GM18951 (cell line): ENCODE measurements at regions not wholly inside any gene's neighbourhood (a gene's known extent, or its start where the extent isn't known, plus 50 kb on each side); places are given as distances from the start of the nearest gene placed in this dataset.

ENCODE experiments used
- POLR2A ChIP-seq: IDR thresholded peaks from 4 replicates; pipeline ENCODE4 v1.6.1; 2011; ENCODE audit warnings: mild to moderate bottlenecking; ENCODE audit not compliant: insufficient read length, insufficient read depth; ENCODE audit errors: extremely low read depth
- in situ Hi-C: fragments of 300-500 bp; cut with MboI; formaldehyde crosslinking; loops from one replicate; pipeline ENCODE4 v1.12.0; 2022; ENCODE audit warnings: low sequenced_read_pairs, mixed read lengths, inconsistent platforms; ENCODE audit not compliant: unreplicated experiment

DNA sequence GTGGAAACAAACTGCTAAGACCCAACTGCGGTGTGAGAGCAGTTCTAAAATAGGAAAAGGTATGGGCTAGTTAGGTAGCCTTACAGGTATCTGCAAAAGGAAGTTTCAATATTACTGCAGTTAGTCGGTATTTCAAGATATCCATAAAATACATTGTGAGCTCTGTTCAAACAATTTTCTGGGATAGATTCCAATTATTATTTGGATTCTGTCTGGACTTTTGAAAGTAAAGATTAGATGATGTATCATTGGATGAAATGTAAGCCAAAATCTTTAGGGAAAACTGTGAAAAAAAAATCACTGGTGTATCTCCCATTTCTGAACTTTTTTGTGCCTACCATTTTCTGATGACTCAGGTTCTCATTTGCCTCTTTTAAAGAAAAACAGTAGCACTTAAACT is 621.6 kb downstream of the CCER1 start:
- in situ Hi-C loops = no loop called here

DNA sequence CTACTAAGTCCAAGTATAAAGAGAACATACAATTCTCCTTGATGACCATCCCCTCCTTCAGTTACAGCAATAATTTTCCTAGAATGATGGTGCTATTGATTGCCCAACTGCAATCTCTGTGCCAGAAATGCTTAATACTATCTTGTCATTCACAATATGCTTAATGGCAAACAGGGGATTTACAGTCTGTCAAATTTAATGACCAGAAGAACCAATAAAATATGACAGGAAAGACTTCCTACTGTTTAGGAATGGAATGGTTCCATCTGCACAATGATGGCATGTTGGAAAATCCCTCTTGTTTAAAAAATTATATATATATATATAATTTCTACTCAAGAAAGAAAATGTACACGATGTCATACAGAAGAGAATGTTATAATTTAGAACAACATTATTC is 623.2 kb downstream of the CCER1 start:
- in situ Hi-C loops = no loop called here
- no peak for TF ChIP-seq POLR2A

More for the DNA sequence above, 621.6 kb downstream of the CCER1 start:
- no peak for TF ChIP-seq POLR2A

DNA sequence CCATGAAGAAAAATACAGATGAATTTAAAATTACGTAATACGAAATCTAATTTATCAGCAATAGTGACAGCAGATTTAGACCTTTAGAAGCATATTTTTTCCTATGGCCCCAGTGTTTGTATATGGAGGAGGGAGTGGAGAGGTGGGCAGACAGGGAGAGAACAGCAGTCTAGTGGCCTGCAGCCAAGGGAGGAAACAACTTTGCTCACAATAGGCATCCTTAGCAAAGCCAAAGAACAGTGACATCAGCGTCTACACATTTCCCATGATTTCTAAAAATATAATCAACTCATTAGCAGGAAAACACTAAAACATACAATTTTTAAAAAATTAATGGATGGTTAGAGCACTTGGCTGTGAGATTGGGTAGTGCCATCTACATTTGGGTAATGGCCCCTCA is 622.6 kb upstream of the ATP2B1 start:
- in situ Hi-C loops = no loop called here
- TF ChIP-seq POLR2A = no peak

DNA sequence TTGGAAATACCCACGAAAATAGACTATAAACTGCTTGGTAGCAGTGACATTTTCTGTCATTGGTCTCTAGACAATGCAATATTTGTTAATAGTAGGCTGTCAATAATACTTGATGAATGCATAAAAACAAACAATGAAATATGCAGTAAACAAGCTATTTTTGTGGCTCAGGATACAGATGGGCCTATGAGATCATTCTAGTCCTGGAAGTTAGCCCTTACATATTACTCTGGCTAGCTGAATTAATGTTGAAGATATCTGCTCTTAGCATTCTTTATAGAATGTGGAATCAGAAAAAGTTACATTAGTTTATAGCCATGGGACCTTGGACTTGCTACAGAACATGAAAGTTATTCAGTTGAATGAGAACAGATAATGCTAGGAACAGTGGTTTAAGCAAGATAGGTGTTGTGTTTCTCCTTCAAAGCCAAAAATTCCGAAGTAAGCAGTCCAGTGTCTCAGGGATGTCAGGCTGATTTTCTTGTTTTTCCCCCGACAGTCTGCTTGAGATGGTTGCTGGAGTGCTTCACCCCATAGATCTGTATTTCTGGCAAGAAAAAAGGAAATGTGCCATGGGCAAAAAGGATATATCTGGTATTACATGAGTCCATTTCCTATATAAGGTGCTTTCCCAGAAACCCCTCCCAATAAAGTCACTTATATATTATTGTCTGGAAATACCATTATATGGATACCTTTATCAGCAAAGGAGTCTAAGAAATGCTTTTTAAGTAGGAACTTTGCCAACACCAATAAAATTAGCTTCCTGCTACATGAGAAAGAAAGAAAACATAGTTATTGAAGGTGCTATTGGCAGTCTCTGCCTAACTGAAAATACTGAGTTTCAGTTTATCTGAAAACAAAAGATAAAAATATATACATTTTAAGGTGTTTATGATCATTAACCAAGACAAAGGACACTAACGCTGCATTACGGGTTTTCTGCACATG is 619.4 kb upstream of the ATP2B1 start:
- in situ Hi-C loops = no loop called here
- TF ChIP-seq POLR2A = no peak

DNA sequence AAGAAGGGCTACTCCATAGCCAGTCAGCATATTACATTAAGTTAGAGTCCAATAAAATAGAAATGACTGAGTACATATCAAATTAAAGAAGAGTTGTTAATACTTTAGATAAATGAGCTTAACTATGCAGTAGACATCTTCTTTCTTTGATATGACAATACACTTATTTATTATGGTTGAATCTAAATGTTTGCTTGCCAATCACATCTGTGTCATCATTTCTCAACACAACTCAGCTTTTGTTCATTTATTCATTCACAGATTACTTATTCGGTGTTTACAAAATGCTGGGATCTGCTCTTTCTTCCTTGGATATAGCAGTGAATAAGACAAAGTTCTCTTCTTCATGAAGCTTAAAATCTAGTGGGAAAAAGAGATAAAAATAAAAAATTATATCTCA is 614.6 kb upstream of the ATP2B1 start:
- no peak for TF ChIP-seq POLR2A
- in situ Hi-C loops = no loop called here

DNA sequence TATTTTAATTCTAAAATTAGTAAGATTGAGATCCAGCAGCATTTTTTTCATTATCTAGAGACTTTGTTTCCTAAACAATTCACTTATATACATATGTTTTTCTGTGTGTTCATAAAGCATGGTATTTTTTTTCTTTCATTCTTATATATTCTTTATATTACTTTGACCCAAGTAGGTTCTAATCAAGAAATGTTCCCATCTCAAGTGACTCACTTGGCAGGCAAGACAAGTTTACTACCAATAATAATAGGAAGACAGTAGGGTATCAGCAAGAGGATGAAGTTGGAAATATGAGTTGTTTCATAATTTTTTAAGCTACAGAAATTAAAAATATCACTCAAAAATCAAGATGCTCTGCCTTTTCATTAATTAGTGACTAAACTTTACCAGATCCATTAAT is 613.4 kb upstream of the ATP2B1 start:
- TF ChIP-seq POLR2A = no peak
- in situ Hi-C loops = no loop called here

DNA sequence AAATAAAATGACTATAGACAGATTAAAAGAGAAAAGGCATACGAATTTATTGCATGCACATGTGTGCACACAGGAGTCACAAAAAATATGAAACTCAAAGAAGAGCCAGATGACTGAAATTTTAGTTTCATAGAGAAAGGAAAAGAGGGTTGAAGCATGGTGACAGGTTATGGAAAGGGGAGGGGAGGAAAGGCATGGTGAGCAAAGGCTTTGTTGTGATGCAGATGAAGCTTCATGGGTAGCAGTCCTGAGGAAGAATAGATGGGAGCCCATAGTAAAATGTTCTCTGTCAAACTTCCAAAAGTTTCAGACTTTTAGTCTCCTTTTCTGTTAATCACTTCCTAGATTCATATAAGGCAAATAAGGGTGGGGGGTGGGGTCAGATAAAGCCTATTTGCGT is 612.7 kb upstream of the ATP2B1 start:
- TF ChIP-seq POLR2A = no peak
- in situ Hi-C loops = no loop called here

DNA sequence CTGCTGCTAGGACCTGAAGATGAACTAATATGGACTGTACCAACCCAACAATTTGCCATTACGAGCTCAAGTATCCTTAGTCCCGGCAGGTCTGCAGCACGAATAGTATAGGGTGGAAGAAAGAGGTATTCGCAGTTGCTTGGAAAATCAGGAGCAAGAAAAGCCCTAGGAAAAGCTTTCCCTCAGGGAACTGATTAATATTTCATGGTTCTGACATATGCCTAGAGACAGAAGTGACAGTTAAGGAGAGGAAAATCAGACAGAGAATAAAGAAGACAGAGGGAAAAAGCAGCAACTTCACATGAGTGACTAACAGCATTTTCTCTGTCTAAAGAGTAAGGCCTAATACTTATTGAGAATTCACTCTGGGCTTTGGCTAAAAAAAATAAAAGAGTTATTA is 602.9 kb upstream of the ATP2B1 start:
- in situ Hi-C loops = no loop called here
- no peak for TF ChIP-seq POLR2A

DNA sequence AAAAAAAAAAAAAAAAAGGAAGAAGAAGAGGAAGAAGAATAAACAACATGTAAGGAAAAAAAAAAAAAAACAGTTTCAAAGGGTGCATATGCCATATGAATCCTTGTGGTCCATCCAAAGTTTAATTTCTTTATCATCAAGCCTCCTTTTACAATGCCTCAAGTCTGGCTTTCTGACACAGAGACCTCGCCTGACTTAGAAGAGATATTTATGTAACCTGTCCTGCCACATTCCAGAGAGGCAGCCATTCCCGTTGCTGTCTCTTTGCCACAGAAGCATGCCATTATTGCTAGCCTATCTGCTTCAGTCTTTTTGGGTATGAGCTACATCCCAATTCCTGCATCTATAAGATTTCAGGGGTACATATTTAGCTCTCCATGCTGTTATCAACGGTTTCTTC is 596.7 kb upstream of the ATP2B1 start:
- TF ChIP-seq POLR2A = no peak
- in situ Hi-C loops = no loop called here

DNA sequence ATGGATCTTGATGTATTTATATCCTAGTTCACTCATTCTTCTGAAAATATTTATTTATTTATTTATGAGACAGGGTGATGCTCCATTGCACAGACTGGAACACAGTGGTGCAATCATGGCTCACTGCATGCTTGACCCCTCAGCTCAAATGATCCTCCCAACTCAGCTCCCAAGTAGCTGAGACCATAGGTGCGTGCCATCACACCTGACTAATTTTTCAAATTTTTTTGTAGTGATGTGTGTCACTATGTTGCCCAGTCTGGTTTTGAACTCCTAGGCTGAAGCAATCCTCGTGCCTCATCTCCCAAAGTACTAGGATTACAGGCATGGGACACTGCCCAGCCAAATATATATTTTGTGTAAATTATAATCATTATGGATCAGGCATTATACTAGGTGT is 595.6 kb upstream of the ATP2B1 start:
- in situ Hi-C loops = no loop called here

DNA sequence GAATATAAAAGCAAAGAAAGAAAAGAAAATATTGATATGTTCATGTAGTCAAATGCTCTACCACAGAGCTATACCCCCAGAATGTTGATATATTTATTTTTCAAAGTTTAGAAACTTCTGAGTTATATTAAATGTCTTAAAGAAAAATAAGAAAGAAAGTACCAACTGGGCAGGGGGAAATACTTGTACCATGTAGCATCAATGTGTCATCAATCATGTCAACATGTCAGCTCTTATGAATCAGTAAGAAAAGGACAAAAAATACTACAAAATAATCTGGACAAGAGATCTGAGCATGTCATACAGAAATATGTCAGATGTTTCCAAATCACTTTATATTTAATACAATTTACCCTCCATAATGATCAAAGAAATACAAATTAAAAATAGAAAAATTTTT is 595.1 kb upstream of the ATP2B1 start:
- TF ChIP-seq POLR2A = no peak
- in situ Hi-C loops = no loop called here

More for the DNA sequence above, 595.6 kb upstream of the ATP2B1 start:
- no peak for TF ChIP-seq POLR2A

DNA sequence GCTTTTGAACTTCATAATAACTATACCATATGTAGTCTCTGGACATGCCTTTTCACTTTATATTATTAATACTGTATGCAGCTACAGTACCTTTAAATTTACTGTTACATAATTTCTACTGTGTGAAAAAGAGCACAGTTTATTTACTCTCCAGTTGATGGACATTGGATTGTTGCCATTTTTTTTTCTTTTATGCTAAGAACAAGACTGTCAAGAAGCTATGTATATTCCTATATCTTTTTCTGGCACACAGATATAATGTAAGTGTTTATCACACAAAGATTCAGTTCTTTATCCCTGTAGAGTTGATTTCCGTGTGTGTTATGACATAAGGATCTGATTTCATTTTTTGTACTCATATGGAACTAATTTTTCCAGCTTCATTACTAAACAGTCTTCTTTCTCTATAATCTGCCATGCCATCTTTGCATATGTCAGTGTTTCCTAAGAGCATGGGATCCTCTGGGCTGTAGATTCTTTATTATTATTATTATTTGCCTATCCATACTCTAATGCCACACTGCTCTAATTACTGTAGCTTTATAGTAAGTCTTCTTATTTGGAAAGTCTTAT is 593.0 kb upstream of the ATP2B1 start:
- no peak for TF ChIP-seq POLR2A
- in situ Hi-C loops = no loop called here

DNA sequence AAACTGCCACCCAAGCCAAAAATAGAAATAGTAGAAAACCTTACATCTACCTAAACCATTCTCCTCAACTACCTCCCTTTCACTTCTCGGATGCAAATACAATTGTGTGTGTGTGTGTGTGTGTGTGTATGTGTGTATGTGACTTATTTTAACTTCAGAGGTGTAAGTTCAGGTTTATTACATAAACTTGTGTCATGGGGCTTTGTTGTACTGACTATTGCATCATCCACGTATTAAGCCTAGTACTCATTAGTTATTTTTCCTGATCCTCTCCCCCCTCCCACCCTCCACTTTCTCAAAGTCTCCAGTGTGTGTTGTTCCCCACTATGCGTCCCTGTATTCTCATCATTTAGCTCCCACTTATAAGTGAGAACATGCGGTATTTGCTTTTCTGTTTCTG is 592.5 kb upstream of the ATP2B1 start:
- in situ Hi-C loops = no loop called here
- no peak for TF ChIP-seq POLR2A

DNA sequence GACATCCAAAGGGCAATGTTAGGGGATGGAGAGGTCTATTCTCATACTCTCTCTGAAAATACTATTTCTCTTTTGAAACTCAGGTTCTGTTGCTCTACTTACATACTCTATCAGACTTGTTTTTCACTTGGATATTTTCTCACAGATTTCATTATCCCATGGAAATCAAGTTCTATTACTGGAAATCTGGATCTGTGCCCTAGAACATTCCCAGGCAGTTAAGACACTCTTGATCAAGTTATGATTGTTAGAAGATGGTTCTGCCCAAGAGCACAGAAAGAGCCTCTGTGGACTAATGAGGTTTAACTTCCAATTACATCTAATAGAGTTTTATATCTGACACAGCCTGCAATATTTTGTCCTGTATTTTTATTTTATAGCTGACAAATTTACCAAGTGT is 591.0 kb upstream of the ATP2B1 start:
- no peak for TF ChIP-seq POLR2A
- in situ Hi-C loops = no loop called here
